SK-N-SH (cell line): ENCODE measurements at regions not wholly inside any gene's neighbourhood (a gene's known extent, or its start where the extent isn't known, plus 50 kb on each side); places are given as distances from the start of the nearest gene placed in this dataset.

Experiments
- CTCF ChIA-PET: fragments of 300-600, 350-600 bp; formaldehyde crosslinking; extraction: SDS; loops from one replicate; lab custom pipeline; 2021; lab: Yijun Ruan, JAX
- POLR2A ChIA-PET: fragments of 350-600 bp; sonication (Branson Sonifier 250); formaldehyde crosslinking; extraction: SDS; loops from one replicate; lab custom pipeline; 2020; ENCODE audit warnings: antibody characterized with exemption, inconsistent platforms; lab: Yijun Ruan, JAX
- DNase-seq: peaks from one replicate; pipeline ENCODE4 v3.0.0; 2012
- H2AFZ ChIP-seq: fragments of 200-600 bp; sonication (generic); 2 replicates; pipeline ENCODE4 v1.8.1; 2016; ENCODE audit warnings: antibody characterized with exemption, mild to moderate bottlenecking, low read depth
- H3F3A ChIP-seq: fragments of 200-600 bp; sonication (generic); replicated peaks from 2 replicates; pipeline ENCODE3; 2016; ENCODE audit warnings: antibody characterized with exemption, mild to moderate bottlenecking; ENCODE audit not compliant: insufficient read depth
- H3K27ac ChIP-seq, 2 experiments: fragments of 200-500 bp in 1 of 2; fragments of 200-600 bp in 1 of 2; sonication (Bioruptor generic) in 1 of 2; sonication (generic), shearing (Covaris generic) in 1 of 2; 2 replicates each; pipeline versions ENCODE4 v1.5.1 to v1.6.1; 2014 to 2016; ENCODE audit warnings: low read depth in 2 of 2, inconsistent platforms in 1 of 2, low read length in 1 of 2, mild to moderate bottlenecking in 1 of 2, mixed read lengths in 1 of 2
- H3K27me3 ChIP-seq: fragments of 200-600 bp; sonication (generic), shearing (Covaris generic); 2 replicates; pipeline ENCODE4 v1.6.1; 2016; ENCODE audit warnings: mixed run types; ENCODE audit not compliant: insufficient read depth
- H3K36me3 ChIP-seq, 2 experiments: fragments of 200-500 bp in 1 of 2; fragments of 200-600 bp in 1 of 2; sonication (Bioruptor generic) in 1 of 2; sonication (generic) in 1 of 2; replicated peaks in 1 of 2; 2 replicates each; pipeline versions ENCODE3 to v1.5.1; 2014 to 2016; ENCODE audit warnings: low read length in 1 of 2, mild to moderate bottlenecking in 1 of 2; ENCODE audit not compliant: insufficient read depth in 2 of 2, control insufficient read depth in 1 of 2
- H3K4me1 ChIP-seq, 2 experiments: fragments of 200-500 bp in 1 of 2; fragments of 200-600 bp in 1 of 2; sonication (Bioruptor generic) in 1 of 2; sonication (generic), shearing (Covaris generic) in 1 of 2; 2 replicates each; pipeline versions ENCODE4 v1.5.1 to v1.6.1; 2014 to 2016; ENCODE audit warnings: low read depth in 1 of 2, low read length in 1 of 2, mixed run types in 1 of 2; ENCODE audit not compliant: insufficient read depth in 2 of 2, control insufficient read depth in 1 of 2
- H3K4me2 ChIP-seq: fragments of 200-600 bp; sonication (generic), shearing (Covaris generic); 2 replicates; pipeline ENCODE4 v1.6.1; 2017; ENCODE audit warnings: mixed run types
- H3K4me3 ChIP-seq, 2 experiments: fragments of 200-500 bp in 1 of 2; fragments of 200-600 bp in 1 of 2; sonication (Bioruptor generic) in 1 of 2; sonication (generic), shearing (Covaris generic) in 1 of 2; 2 replicates each; pipeline versions ENCODE4 v1.5.1 to v1.8.1; 2014 to 2016; ENCODE audit warnings: low read depth in 2 of 2, inconsistent platforms in 1 of 2, low read length in 1 of 2, mild to moderate bottlenecking in 1 of 2, mixed read lengths in 1 of 2, moderate library complexity in 1 of 2
- H3K79me2 ChIP-seq: fragments of 200-600 bp; sonication (generic); 2 replicates; pipeline ENCODE4 v1.8.1; 2017; ENCODE audit warnings: mild to moderate bottlenecking; ENCODE audit not compliant: insufficient read depth
- H3K9ac ChIP-seq: fragments of 200-600 bp; sonication (generic); 2 replicates; pipeline ENCODE4 v1.6.1; 2017; ENCODE audit warnings: mixed run types
- H3K9me2 ChIP-seq: fragments of 200-600 bp; sonication (generic); 2 replicates; pipeline ENCODE4 v1.6.1; 2017; ENCODE audit warnings: mixed run types
- H3K9me3 ChIP-seq: fragments of 200-600 bp; sonication (generic); 2 replicates; pipeline ENCODE4 v1.6.1; 2017; ENCODE audit warnings: mixed run types, mild to moderate bottlenecking, moderate library complexity
- H4K20me1 ChIP-seq: fragments of 200-600 bp; sonication (generic); 2 replicates; pipeline ENCODE4 v1.6.1; 2017; ENCODE audit warnings: mild to moderate bottlenecking, mixed run types; ENCODE audit not compliant: insufficient read depth
- CHD2 ChIP-seq: fragments of 150-350 bp; IDR thresholded peaks from 2 replicates; pipeline ENCODE4 v1.6.1; 2018; ENCODE audit warnings: low read length; ENCODE audit not compliant: partially characterized antibody
- ELF1 ChIP-seq: IDR thresholded peaks from 2 replicates; pipeline ENCODE4 v1.4.0; 2012
- EP300 ChIP-seq, 2 experiments: IDR thresholded peaks; 2 replicates each; pipeline versions ENCODE4 v1.4.0 to v1.6.1; 2012; ENCODE audit warnings: borderline replicate concordance in 1 of 2, low read depth in 1 of 2, low read length in 1 of 2
- EZH2phosphoT487 ChIP-seq: fragments of 200-600 bp; sonication (generic); IDR thresholded peaks from 2 replicates; pipeline ENCODE4 v1.6.1; 2017; ENCODE audit warnings: low read depth, mixed run types, mild to moderate bottlenecking, antibody characterized with exemption, moderate library complexity, borderline replicate concordance
- FOSL2 ChIP-seq: IDR thresholded peaks from 2 replicates; pipeline ENCODE4 v1.4.0; 2012; ENCODE audit warnings: low read depth, mild to moderate bottlenecking, moderate library complexity, borderline replicate concordance
- FOXJ3 ChIP-seq: sonication (generic); formaldehyde crosslinking; IDR thresholded peaks from 2 replicates; pipeline ENCODE4 v1.5.1; 2020; ENCODE audit warnings: mild to moderate bottlenecking, missing genetic modification reagents
- GABPA ChIP-seq: IDR thresholded peaks from 2 replicates; pipeline ENCODE4 v1.4.0; 2012; ENCODE audit warnings: low read depth, mild to moderate bottlenecking
- GATA2 ChIP-seq: sonication (generic); formaldehyde crosslinking; IDR thresholded peaks from 2 replicates; pipeline ENCODE4 v1.5.0; 2020; ENCODE audit warnings: mild to moderate bottlenecking, missing genetic modification reagents
- JUND ChIP-seq: IDR thresholded peaks from 2 replicates; pipeline ENCODE4 v1.4.0; 2012
- NFIC ChIP-seq: IDR thresholded peaks from 2 replicates; pipeline ENCODE4 v1.4.0; 2012; ENCODE audit warnings: borderline replicate concordance
- NRF1 ChIP-seq: IDR thresholded peaks from 2 replicates; pipeline ENCODE4 v1.6.1; 2012; ENCODE audit warnings: low read depth, mild to moderate bottlenecking, low read length
- POLR2AphosphoS5 ChIP-seq: IDR thresholded peaks from 2 replicates; pipeline ENCODE4 v1.6.1; 2012; ENCODE audit warnings: low read depth, low read length
- RAD21 ChIP-seq: IDR thresholded peaks from 2 replicates; pipeline ENCODE4 v1.6.1; 2012; ENCODE audit warnings: mild to moderate bottlenecking, low read length
- RXRA ChIP-seq: IDR thresholded peaks from 2 replicates; pipeline ENCODE4 v1.4.0; 2012; ENCODE audit warnings: low read depth, mild to moderate bottlenecking, borderline replicate concordance
- TCF12 ChIP-seq: IDR thresholded peaks from 2 replicates; pipeline ENCODE4 v1.4.0; 2012
- TEAD4 ChIP-seq: IDR thresholded peaks from 2 replicates; pipeline ENCODE4 v1.4.0; 2012; ENCODE audit warnings: mild to moderate bottlenecking, borderline replicate concordance; ENCODE audit not compliant: insufficient read depth
- USF2 ChIP-seq: fragments of 150-350 bp; IDR thresholded peaks from 2 replicates; pipeline ENCODE4 v1.6.1; 2017; ENCODE audit warnings: antibody characterized with exemption, low read length, low read depth, borderline replicate concordance
- WGBS: methylation state at CpG from one replicate; pipeline ENCODE4 v1.1.6; 2017; ENCODE audit warnings: low lambda C conversion rate; 5-methylcytosine and 5-hydroxymethylcytosine counted together
- TF ChIP-seq, protein P1 (sequence below): IDR thresholded peaks from 2 replicates; pipeline ENCODE4 v1.4.0; 2012; ENCODE audit warnings: low read depth
- TF ChIP-seq, protein P2 (sequence below): fragments of 150-350 bp; IDR thresholded peaks from 2 replicates; pipeline ENCODE4 v1.6.1; 2016; ENCODE audit warnings: mild to moderate bottlenecking, low read depth, low read length
- TF ChIP-seq, protein P3 (sequence below): fragments of 200-600 bp; sonication (generic); IDR thresholded peaks from 2 replicates; pipeline ENCODE4 v1.6.1; 2017; ENCODE audit warnings: antibody characterized with exemption, mild to moderate bottlenecking, moderate library complexity
- TF ChIP-seq, protein P4 (sequence below): IDR thresholded peaks from 2 replicates; pipeline ENCODE4 v1.4.0; 2012; ENCODE audit warnings: low read depth, borderline replicate concordance

DNA sequence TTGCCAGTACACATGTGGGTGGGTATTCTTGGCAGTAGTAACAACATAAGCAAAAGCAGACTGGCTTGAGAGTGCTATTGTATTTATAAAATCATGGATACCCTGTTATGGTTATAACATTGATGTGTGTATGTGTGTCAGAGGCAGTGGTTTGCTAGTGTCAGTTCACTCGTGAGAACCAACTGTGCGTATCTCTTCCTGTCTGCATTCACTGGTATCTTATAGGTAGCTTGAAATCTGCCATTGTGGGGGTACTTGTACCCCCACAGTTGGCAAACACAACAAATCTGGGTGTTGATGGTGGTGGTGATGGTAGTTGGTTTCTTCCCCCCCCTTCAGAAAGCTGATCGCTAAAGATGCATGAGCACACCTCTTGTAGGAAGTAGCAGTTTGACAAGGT, 355.8 kb upstream of the SATB1 start:
- H3K79me2 ChIP-seq, result no peaks in the 10 kb centered on the region
- TF ChIP-seq RAD21 (no peak), EP300 (IDR thresholded peaks at IDR 0.05; ENCODE audit: borderline replicate concordance in 1 of 2, low read depth in 1 of 2, low read length in 1 of 2) (no peak), POLR2AphosphoS5 (no peak), RXRA (no peak), NFIC (no peak), GABPA (no peak), FOSL2 (no peak), USF2 (no peak), GATA2 (CRISPR knock-in tag) (no peak), NRF1 (no peak)
- TF ChIP-seq, protein P1, sequence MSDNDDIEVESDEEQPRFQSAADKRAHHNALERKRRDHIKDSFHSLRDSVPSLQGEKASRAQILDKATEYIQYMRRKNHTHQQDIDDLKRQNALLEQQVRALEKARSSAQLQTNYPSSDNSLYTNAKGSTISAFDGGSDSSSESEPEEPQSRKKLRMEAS, result no peak
- TF ChIP-seq, protein P2, sequence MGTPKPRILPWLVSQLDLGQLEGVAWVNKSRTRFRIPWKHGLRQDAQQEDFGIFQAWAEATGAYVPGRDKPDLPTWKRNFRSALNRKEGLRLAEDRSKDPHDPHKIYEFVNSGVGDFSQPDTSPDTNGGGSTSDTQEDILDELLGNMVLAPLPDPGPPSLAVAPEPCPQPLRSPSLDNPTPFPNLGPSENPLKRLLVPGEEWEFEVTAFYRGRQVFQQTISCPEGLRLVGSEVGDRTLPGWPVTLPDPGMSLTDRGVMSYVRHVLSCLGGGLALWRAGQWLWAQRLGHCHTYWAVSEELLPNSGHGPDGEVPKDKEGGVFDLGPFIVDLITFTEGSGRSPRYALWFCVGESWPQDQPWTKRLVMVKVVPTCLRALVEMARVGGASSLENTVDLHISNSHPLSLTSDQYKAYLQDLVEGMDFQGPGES, result no peak
- TF ChIP-seq, protein P3, sequence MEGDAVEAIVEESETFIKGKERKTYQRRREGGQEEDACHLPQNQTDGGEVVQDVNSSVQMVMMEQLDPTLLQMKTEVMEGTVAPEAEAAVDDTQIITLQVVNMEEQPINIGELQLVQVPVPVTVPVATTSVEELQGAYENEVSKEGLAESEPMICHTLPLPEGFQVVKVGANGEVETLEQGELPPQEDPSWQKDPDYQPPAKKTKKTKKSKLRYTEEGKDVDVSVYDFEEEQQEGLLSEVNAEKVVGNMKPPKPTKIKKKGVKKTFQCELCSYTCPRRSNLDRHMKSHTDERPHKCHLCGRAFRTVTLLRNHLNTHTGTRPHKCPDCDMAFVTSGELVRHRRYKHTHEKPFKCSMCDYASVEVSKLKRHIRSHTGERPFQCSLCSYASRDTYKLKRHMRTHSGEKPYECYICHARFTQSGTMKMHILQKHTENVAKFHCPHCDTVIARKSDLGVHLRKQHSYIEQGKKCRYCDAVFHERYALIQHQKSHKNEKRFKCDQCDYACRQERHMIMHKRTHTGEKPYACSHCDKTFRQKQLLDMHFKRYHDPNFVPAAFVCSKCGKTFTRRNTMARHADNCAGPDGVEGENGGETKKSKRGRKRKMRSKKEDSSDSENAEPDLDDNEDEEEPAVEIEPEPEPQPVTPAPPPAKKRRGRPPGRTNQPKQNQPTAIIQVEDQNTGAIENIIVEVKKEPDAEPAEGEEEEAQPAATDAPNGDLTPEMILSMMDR, result no peak
- TF ChIP-seq, all 33 proteins: peak for 0
- H3F3A ChIP-seq, result no peaks in the 10 kb centered on the region
- no peaks in the 10 kb centered on the region for H3K27me3 ChIP-seq
- H3K4me1 ChIP-seq, result no peaks in the 10 kb centered on the region
- H3K9ac ChIP-seq, result no peak overlapping the region
- H4K20me1 ChIP-seq, result no peaks in the 10 kb centered on the region
- no peak overlapping the region for H2AFZ ChIP-seq
- WGBS, result 86% methylated on average over 3 of the region's 3 CpGs
- H3K9me2 ChIP-seq, result no peaks in the 10 kb centered on the region
- ChIA-PET POLR2A (no interaction called here), CTCF (no interaction called here)
- no peak overlapping the region for H3K4me2 ChIP-seq
- H3K27ac ChIP-seq, result no peak overlapping the region
- no peak overlapping the region for H3K4me3 ChIP-seq
- no peak for DNase-seq
- no peaks in the 10 kb centered on the region for H3K36me3 ChIP-seq
- H3K9me3 ChIP-seq, result no peaks in the 10 kb centered on the region

GRCh38 chr3:18779704-18780103, 354.6 kb upstream of the SATB1 start:
- WGBS, result 61% methylated on average over 2 of the region's 2 CpGs
- Histone ChIP-seq H3K9ac (no peak overlapping the region), H3K27me3 (no peaks in the 10 kb centered on the region), H3K4me1 (no peaks in the 10 kb centered on the region), H3K4me3 (no peak overlapping the region), H3K27ac (no peak overlapping the region), H2AFZ (no peak overlapping the region), H3K9me2 (no peaks in the 10 kb centered on the region), H3K4me2 (no peak overlapping the region), H3K36me3 (no peaks in the 10 kb centered on the region), H3K9me3 (no peaks in the 10 kb centered on the region), H4K20me1 (no peaks in the 10 kb centered on the region), H3F3A (no peaks in the 10 kb centered on the region), H3K79me2 (no peaks in the 10 kb centered on the region)
- TF ChIP-seq CHD2 (no peak), ELF1 (no peak), USF2 (no peak), POLR2AphosphoS5 (no peak), EZH2phosphoT487 (no peak), FOXJ3 (CRISPR knock-in tag) (no peak), TCF12 (no peak), GATA2 (CRISPR knock-in tag) (no peak), JUND (no peak), NFIC (no peak), TEAD4 (no peak)
- TF ChIP-seq, protein P4, sequence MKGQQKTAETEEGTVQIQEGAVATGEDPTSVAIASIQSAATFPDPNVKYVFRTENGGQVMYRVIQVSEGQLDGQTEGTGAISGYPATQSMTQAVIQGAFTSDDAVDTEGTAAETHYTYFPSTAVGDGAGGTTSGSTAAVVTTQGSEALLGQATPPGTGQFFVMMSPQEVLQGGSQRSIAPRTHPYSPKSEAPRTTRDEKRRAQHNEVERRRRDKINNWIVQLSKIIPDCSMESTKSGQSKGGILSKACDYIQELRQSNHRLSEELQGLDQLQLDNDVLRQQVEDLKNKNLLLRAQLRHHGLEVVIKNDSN, result no peak
- TF ChIP-seq, protein P2, result no peak
- ChIA-PET POLR2A (no interaction called here), CTCF (interaction anchor here (1.4 kb wide), 1 partner anchor 11 kb away, joined by 3 read pairs; no protein-coding TSS in a partner anchor)
- no peak for DNase-seq
